GM18502 (cell line): ENCODE measurements at regions not wholly inside any gene's neighbourhood (a gene's known extent, or its start where the extent isn't known, plus 50 kb on each side); places are given as distances from the start of the nearest gene placed in this dataset.

Source experiments
- ATAC-seq: cut with Tn5 transposase; IDR thresholded peaks from one replicate; pipeline ENCODE4 v1.9.1; 2021; ENCODE audit warnings: mild to moderate bottlenecking; ENCODE audit not compliant: unreplicated experiment, poor library complexity

GRCh38 chr4:58935332-58935731 lies 1825.1 kb upstream of the IGFBP7 start:
- ATAC-seq = no peak

GRCh38 chr4:58936436-58936835 lies 1826.3 kb upstream of the IGFBP7 start:
- no peak for ATAC-seq

GRCh38 chr4:58940167-58940566 lies 1830.0 kb upstream of the IGFBP7 start:
- no peak for ATAC-seq

- ATAC-seq = no peak
Observed at GRCh38 chr4:58941286-58941685, 1831.1 kb upstream of the IGFBP7 start.

- ATAC-seq = no peak
Observed at GRCh38 chr4:58953575-58953974, 1843.4 kb upstream of the IGFBP7 start.

- ATAC-seq = no peak
Observed at GRCh38 chr4:58957711-58958110, 1847.5 kb upstream of the IGFBP7 start.

- no peak for ATAC-seq
Observed at GRCh38 chr4:58961283-58961682, 1851.1 kb upstream of the IGFBP7 start.

- ATAC-seq = no peak
Observed at GRCh38 chr4:58961925-58962324, 1851.7 kb upstream of the IGFBP7 start.

GRCh38 chr4:58962424-58962823 lies 1852.2 kb upstream of the IGFBP7 start:
- ATAC-seq = no peak

- ATAC-seq = no peak
Observed at GRCh38 chr4:58981828-58982227, 1871.6 kb upstream of the IGFBP7 start.

GRCh38 chr4:58983887-58984286 lies 1873.7 kb upstream of the IGFBP7 start:
- no peak for ATAC-seq

GRCh38 chr4:59002148-59002547 lies 1892.0 kb upstream of the IGFBP7 start:
- ATAC-seq = no peak

GRCh38 chr4:59024257-59024656 lies 1914.1 kb upstream of the IGFBP7 start:
- ATAC-seq = no peak

- ATAC-seq = no peak
Observed at GRCh38 chr4:59037812-59038211, 1927.6 kb upstream of the IGFBP7 start.

- no peak for ATAC-seq
Observed at GRCh38 chr4:59039046-59039445, 1928.9 kb upstream of the IGFBP7 start.

GRCh38 chr4:59044286-59044900 lies 1934.2 kb upstream of the IGFBP7 start:
- ATAC-seq = no peak

GRCh38 chr4:59054086-59054485 lies 1943.9 kb upstream of the IGFBP7 start:
- ATAC-seq = no peak

- ATAC-seq = no peak
Observed at GRCh38 chr4:59057804-59058203, 1947.6 kb upstream of the IGFBP7 start.

- no peak for ATAC-seq
Observed at GRCh38 chr4:59058543-59058942, 1948.4 kb upstream of the IGFBP7 start.

- no peak for ATAC-seq
Observed at GRCh38 chr4:59060002-59060846, 1950.0 kb upstream of the IGFBP7 start.

- no peak for ATAC-seq
Observed at GRCh38 chr4:59060895-59061294, 1950.7 kb upstream of the IGFBP7 start.
